ENCODE measurements at regions not wholly inside any gene's neighbourhood (a gene's known extent, or its start where the extent isn't known, plus 50 kb on each side); places are given as distances from the start of the nearest gene placed in this dataset.

DNA sequence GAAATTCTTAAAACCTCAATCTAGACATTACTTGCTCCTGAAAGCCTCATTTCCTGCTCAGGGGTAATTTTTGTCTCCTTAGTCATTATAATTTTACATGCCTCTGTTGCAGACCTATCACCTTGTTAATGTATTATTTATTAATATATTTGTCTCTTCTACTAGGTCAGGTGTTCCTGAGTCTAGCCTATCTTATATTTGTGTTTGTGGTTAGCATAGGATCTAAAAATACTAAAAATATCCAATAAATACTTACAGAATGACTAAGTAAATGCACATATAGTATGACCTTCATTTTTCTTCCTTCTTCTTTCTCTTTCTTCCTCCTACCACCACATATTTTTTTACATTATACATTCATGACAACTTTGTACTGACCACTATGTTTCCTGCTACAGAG, 268.9 kb upstream of the HS3ST5 start:
- Histone ChIP-seq H3K4me3 (no peak overlapping the region), H3K4me2 (no peak overlapping the region), H3K79me2 (replicated peaks; ENCODE audit: insufficient read depth) (no peaks in the 10 kb centered on the region), H3K27me3 (ENCODE audit: insufficient read depth) (no peaks in the 10 kb centered on the region), H3K36me3 (ENCODE audit: insufficient read depth) (no peaks in the 10 kb centered on the region), H2AFZ (no peak overlapping the region), H3K27ac (ENCODE audit: low read depth) (no peak overlapping the region), H4K20me1 (replicated peaks; ENCODE audit: insufficient read depth) (no peaks in the 10 kb centered on the region), H3K4me1 (ENCODE audit: insufficient read depth) (no peaks in the 10 kb centered on the region), H3F3A (replicated peaks; ENCODE audit: low read depth) (no peaks in the 10 kb centered on the region), H3K9me2 (ENCODE audit: insufficient read depth) (no peaks in the 10 kb centered on the region)
- H3K27ac Mint-ChIP-seq: no peak overlapping the region
- no peaks in the 10 kb centered on the region for H3K36me3 Mint-ChIP-seq (ENCODE audit: low read depth)
- no peak for ATAC-seq
- no peaks in the 10 kb centered on the region for H3K9me3 Mint-ChIP-seq
- H3K4me1 Mint-ChIP-seq: peaks cover 2% of the 10 kb centered on the region; the same call in 2 of the 3 replicates
- TF ChIP-seq EZH2 (IDR thresholded peaks at IDR 0.05; ENCODE audit: low read depth, unreplicated experiment): no peak
- no peak for TF ChIP-seq ZNF114 (CRISPR knock-in tag; IDR thresholded peaks at IDR 0.05)
- TF ChIP-seq, protein P1, sequence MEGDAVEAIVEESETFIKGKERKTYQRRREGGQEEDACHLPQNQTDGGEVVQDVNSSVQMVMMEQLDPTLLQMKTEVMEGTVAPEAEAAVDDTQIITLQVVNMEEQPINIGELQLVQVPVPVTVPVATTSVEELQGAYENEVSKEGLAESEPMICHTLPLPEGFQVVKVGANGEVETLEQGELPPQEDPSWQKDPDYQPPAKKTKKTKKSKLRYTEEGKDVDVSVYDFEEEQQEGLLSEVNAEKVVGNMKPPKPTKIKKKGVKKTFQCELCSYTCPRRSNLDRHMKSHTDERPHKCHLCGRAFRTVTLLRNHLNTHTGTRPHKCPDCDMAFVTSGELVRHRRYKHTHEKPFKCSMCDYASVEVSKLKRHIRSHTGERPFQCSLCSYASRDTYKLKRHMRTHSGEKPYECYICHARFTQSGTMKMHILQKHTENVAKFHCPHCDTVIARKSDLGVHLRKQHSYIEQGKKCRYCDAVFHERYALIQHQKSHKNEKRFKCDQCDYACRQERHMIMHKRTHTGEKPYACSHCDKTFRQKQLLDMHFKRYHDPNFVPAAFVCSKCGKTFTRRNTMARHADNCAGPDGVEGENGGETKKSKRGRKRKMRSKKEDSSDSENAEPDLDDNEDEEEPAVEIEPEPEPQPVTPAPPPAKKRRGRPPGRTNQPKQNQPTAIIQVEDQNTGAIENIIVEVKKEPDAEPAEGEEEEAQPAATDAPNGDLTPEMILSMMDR (conservative IDR thresholded peaks at IDR 0.05; ENCODE audit: low read depth in 2 of 2): no peak
- no peak for TF ChIP-seq ZNF331 (CRISPR knock-in tag; IDR thresholded peaks at IDR 0.05; ENCODE audit: low read depth)
- TF ChIP-seq, protein P2, sequence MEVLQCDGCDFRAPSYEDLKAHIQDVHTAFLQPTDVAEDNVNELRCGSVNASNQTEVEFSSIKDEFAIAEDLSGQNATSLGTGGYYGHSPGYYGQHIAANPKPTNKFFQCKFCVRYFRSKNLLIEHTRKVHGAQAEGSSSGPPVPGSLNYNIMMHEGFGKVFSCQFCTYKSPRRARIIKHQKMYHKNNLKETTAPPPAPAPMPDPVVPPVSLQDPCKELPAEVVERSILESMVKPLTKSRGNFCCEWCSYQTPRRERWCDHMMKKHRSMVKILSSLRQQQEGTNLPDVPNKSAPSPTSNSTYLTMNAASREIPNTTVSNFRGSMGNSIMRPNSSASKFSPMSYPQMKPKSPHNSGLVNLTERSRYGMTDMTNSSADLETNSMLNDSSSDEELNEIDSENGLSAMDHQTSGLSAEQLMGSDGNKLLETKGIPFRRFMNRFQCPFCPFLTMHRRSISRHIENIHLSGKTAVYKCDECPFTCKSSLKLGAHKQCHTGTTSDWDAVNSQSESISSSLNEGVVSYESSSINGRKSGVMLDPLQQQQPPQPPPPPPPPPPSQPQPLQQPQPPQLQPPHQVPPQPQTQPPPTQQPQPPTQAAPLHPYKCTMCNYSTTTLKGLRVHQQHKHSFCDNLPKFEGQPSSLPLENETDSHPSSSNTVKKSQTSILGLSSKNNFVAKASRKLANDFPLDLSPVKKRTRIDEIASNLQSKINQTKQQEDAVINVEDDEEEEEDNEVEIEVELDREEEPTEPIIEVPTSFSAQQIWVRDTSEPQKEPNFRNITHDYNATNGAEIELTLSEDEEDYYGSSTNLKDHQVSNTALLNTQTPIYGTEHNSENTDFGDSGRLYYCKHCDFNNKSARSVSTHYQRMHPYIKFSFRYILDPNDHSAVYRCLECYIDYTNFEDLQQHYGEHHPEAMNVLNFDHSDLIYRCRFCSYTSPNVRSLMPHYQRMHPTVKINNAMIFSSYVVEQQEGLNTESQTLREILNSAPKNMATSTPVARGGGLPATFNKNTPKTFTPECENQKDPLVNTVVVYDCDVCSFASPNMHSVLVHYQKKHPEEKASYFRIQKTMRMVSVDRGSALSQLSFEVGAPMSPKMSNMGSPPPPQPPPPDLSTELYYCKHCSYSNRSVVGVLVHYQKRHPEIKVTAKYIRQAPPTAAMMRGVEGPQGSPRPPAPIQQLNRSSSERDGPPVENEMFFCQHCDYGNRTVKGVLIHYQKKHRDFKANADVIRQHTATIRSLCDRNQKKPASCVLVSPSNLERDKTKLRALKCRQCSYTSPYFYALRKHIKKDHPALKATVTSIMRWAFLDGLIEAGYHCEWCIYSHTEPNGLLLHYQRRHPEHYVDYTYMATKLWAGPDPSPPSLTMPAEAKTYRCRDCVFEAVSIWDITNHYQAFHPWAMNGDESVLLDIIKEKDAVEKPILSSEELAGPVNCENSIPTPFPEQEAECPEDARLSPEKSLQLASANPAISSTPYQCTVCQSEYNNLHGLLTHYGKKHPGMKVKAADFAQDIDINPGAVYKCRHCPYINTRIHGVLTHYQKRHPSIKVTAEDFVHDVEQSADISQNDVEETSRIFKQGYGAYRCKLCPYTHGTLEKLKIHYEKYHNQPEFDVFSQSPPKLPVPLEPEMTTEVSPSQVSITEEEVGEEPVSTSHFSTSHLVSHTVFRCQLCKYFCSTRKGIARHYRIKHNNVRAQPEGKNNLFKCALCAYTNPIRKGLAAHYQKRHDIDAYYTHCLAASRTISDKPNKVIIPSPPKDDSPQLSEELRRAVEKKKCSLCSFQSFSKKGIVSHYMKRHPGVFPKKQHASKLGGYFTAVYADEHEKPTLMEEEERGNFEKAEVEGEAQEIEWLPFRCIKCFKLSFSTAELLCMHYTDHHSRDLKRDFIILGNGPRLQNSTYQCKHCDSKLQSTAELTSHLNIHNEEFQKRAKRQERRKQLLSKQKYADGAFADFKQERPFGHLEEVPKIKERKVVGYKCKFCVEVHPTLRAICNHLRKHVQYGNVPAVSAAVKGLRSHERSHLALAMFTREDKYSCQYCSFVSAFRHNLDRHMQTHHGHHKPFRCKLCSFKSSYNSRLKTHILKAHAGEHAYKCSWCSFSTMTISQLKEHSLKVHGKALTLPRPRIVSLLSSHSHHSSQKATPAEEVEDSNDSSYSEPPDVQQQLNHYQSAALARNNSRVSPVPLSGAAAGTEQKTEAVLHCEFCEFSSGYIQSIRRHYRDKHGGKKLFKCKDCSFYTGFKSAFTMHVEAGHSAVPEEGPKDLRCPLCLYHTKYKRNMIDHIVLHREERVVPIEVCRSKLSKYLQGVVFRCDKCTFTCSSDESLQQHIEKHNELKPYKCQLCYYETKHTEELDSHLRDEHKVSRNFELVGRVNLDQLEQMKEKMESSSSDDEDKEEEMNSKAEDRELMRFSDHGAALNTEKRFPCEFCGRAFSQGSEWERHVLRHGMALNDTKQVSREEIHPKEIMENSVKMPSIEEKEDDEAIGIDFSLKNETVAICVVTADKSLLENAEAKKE (CRISPR knock-in tag; IDR thresholded peaks at IDR 0.05): no peak
- TF ChIP-seq CREB1 (CRISPR knock-in tag; IDR thresholded peaks at IDR 0.05; ENCODE audit: low read depth): no peak
- no peak for TF ChIP-seq POLR2AphosphoS5 (IDR thresholded peaks at IDR 0.05; ENCODE audit: low read depth)
- no peak for TF ChIP-seq EZH2phosphoT487 (IDR thresholded peaks at IDR 0.05; ENCODE audit: unreplicated experiment)
- TF ChIP-seq JUNB (IDR thresholded peaks at IDR 0.05; ENCODE audit: unreplicated experiment): no peak
- TF ChIP-seq, protein P3, sequence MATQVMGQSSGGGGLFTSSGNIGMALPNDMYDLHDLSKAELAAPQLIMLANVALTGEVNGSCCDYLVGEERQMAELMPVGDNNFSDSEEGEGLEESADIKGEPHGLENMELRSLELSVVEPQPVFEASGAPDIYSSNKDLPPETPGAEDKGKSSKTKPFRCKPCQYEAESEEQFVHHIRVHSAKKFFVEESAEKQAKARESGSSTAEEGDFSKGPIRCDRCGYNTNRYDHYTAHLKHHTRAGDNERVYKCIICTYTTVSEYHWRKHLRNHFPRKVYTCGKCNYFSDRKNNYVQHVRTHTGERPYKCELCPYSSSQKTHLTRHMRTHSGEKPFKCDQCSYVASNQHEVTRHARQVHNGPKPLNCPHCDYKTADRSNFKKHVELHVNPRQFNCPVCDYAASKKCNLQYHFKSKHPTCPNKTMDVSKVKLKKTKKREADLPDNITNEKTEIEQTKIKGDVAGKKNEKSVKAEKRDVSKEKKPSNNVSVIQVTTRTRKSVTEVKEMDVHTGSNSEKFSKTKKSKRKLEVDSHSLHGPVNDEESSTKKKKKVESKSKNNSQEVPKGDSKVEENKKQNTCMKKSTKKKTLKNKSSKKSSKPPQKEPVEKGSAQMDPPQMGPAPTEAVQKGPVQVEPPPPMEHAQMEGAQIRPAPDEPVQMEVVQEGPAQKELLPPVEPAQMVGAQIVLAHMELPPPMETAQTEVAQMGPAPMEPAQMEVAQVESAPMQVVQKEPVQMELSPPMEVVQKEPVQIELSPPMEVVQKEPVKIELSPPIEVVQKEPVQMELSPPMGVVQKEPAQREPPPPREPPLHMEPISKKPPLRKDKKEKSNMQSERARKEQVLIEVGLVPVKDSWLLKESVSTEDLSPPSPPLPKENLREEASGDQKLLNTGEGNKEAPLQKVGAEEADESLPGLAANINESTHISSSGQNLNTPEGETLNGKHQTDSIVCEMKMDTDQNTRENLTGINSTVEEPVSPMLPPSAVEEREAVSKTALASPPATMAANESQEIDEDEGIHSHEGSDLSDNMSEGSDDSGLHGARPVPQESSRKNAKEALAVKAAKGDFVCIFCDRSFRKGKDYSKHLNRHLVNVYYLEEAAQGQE (IDR thresholded peaks at IDR 0.05; ENCODE audit: unreplicated experiment): no peak
- no peak for TF ChIP-seq STAT1 (IDR thresholded peaks at IDR 0.05; ENCODE audit: unreplicated experiment)
- TF ChIP-seq, protein P4, sequence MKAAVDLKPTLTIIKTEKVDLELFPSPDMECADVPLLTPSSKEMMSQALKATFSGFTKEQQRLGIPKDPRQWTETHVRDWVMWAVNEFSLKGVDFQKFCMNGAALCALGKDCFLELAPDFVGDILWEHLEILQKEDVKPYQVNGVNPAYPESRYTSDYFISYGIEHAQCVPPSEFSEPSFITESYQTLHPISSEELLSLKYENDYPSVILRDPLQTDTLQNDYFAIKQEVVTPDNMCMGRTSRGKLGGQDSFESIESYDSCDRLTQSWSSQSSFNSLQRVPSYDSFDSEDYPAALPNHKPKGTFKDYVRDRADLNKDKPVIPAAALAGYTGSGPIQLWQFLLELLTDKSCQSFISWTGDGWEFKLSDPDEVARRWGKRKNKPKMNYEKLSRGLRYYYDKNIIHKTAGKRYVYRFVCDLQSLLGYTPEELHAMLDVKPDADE (IDR thresholded peaks at IDR 0.05): no peak
- no peak for TF ChIP-seq NANOG (IDR thresholded peaks at IDR 0.05; ENCODE audit: borderline replicate concordance)
- peaks cover 3% of the 10 kb centered on the region for H3K27me3 Mint-ChIP-seq (ENCODE audit: insufficient read depth, low read depth, poor library complexity)
- no peak for DNase-seq (ENCODE audit: low spot score)
- H3K4me3 Mint-ChIP-seq: no peak overlapping the region

Data from GM23338 (cell line).